ENCODE measurements at regions not wholly inside any gene's neighbourhood (a gene's known extent, or its start where the extent isn't known, plus 50 kb on each side); places are given as distances from the start of the nearest gene placed in this dataset.

DNA sequence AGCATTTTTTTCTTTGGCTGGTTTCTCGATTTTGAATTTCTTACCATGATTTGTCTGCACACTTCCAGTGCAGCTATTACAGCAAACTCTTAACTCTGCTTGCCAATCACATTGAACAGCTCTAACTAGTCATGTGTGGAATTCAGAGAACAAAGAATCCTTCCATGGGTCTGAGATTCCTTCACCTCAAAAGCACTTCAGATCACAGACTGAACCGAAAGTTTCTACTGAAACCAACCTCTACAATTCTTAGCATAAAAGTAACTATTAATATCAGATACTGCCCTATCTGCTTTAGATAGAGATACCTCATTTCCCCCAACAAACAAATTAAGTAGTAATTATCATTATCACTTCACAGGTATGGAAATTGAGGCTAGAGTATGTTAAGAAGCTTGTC lies 56.5 kb upstream of the SP4 start:
- TF ChIP-seq ZNF274 (IDR thresholded peaks at IDR 0.05; ENCODE audit: low read depth, low read length) (no peak), YY1 (IDR thresholded peaks at IDR 0.05; ENCODE audit: insufficient read depth, insufficient read length) (no peak)
